CD14-positive monocyte (primary cell): ENCODE measurements at regions not wholly inside any gene's neighbourhood (a gene's known extent, or its start where the extent isn't known, plus 50 kb on each side); places are given as distances from the start of the nearest gene placed in this dataset.

Source experiments
- DNase-seq, 3 donors: peaks; one replicate each; pipeline ENCODE4 v3.0.0-alpha.2; 2011 to 2022
- H2AFZ ChIP-seq: 2 replicates; pipeline ENCODE4 v1.6.0; 2012; ENCODE audit warnings: mild to moderate bottlenecking, low read depth, low read length, inconsistent platforms; ENCODE audit not compliant: insufficient read depth, poor library complexity, severe bottlenecking
- H3K27ac ChIP-seq, 2 donors: 1 replicate in 1 of 2; 2 replicates in 1 of 2; pipeline ENCODE4 v1.5.1; 2012 to 2013; ENCODE audit warnings: low read length in 2 of 2, control low read depth in 1 of 2, inconsistent platforms in 1 of 2, low read depth in 1 of 2, mild to moderate bottlenecking in 1 of 2
- H3K27me3 ChIP-seq, 2 donors: one replicate each; pipeline versions ENCODE4 v1.6.0 to v1.6.1; 2011 to 2013; ENCODE audit warnings: low read length in 2 of 2; ENCODE audit not compliant: control insufficient read depth in 2 of 2, insufficient read depth in 2 of 2
- H3K36me3 ChIP-seq, 2 donors: replicated peaks in 1 of 2; 1 replicate in 1 of 2; 2 replicates in 1 of 2; pipeline versions ENCODE4 v1.5.1 to v1.6.1; 2012 to 2013; ENCODE audit warnings: low read length in 2 of 2, control low read depth in 1 of 2, inconsistent platforms in 1 of 2, mild to moderate bottlenecking in 1 of 2; ENCODE audit not compliant: insufficient read depth in 2 of 2, control insufficient read depth in 1 of 2
- H3K4me1 ChIP-seq, 2 donors: 1 replicate in 1 of 2; 2 replicates in 1 of 2; pipeline versions ENCODE4 v1.5.1 to v1.6.1; 2012 to 2013; ENCODE audit warnings: low read length in 2 of 2, control low read depth in 1 of 2, inconsistent platforms in 1 of 2, mild to moderate bottlenecking in 1 of 2, moderate library complexity in 1 of 2; ENCODE audit not compliant: insufficient read depth in 2 of 2, control insufficient read depth in 1 of 2
- H3K4me2 ChIP-seq: replicated peaks from 2 replicates; pipeline ENCODE3; 2012; ENCODE audit warnings: low read length, moderate library complexity, mild to moderate bottlenecking; ENCODE audit not compliant: poor library complexity, severe bottlenecking; ENCODE audit errors: extremely low read depth
- H3K4me3 ChIP-seq, 3 experiments: fragments of 200-600 bp in 1 of 3; sonication (generic) in 1 of 3; replicated peaks in 1 of 3; 1 replicate in 2 of 3; 2 replicates in 1 of 3; pipeline ENCODE4 v1.5.1; 2011 to 2013; ENCODE audit warnings: low read length in 3 of 3, mild to moderate bottlenecking in 3 of 3, control low read depth in 2 of 3, low read depth in 2 of 3, inconsistent platforms in 1 of 3, moderate library complexity in 1 of 3
- H3K79me2 ChIP-seq: 2 replicates; pipeline ENCODE4 v1.6.0; 2012; ENCODE audit warnings: mild to moderate bottlenecking, control low read depth, inconsistent platforms, low read length, moderate library complexity; ENCODE audit not compliant: insufficient read depth
- H3K9ac ChIP-seq: 2 replicates; pipeline ENCODE4 v1.6.0; 2017; ENCODE audit warnings: low read length, mild to moderate bottlenecking; ENCODE audit not compliant: insufficient read depth, poor library complexity, severe bottlenecking
- H3K9me3 ChIP-seq, 2 donors: replicated peaks in 1 of 2; 1 replicate in 1 of 2; 2 replicates in 1 of 2; pipeline versions ENCODE4 v1.5.1 to v1.6.1; 2012 to 2013; ENCODE audit warnings: low read length in 2 of 2, control low read depth in 1 of 2; ENCODE audit not compliant: control insufficient read depth in 1 of 2, insufficient read depth in 1 of 2
- H4K20me1 ChIP-seq: 2 replicates; pipeline ENCODE4 v1.6.0; 2012; ENCODE audit warnings: mild to moderate bottlenecking, low read length, control low read depth, moderate library complexity; ENCODE audit not compliant: insufficient read depth
- H3K27ac Mint-ChIP-seq, 7 donors: one replicate each; pipeline ENCODE4 v1.8.0; 2020; ENCODE audit warnings: mild to moderate bottlenecking in 7 of 7, mixed read lengths in 7 of 7, moderate library complexity in 6 of 7, inconsistent platforms in 2 of 7
- H3K27me3 Mint-ChIP-seq, 3 donors: one replicate each; pipeline ENCODE4 v1.8.0; 2021 to 2022; ENCODE audit warnings: low read depth in 3 of 3, mild to moderate bottlenecking in 3 of 3, mixed read lengths in 3 of 3, moderate library complexity in 3 of 3, inconsistent platforms in 1 of 3
- H3K36me3 Mint-ChIP-seq, 2 donors: one replicate each; pipeline ENCODE4 v1.8.0; 2020; ENCODE audit warnings: mixed read lengths in 2 of 2, inconsistent platforms in 1 of 2, mild to moderate bottlenecking in 1 of 2
- H3K4me1 Mint-ChIP-seq: one replicate; pipeline ENCODE4 v1.8.0; 2020; ENCODE audit warnings: mild to moderate bottlenecking, mixed read lengths
- H3K4me3 Mint-ChIP-seq, 2 donors: one replicate each; pipeline ENCODE4 v1.8.0; 2020; ENCODE audit warnings: mild to moderate bottlenecking in 2 of 2, mixed read lengths in 2 of 2, moderate library complexity in 1 of 2
- H3K9me3 Mint-ChIP-seq, 7 donors: one replicate each; pipeline ENCODE4 v1.8.0; 2020 to 2022; ENCODE audit warnings: mixed read lengths in 7 of 7, mild to moderate bottlenecking in 6 of 7, moderate library complexity in 6 of 7, inconsistent platforms in 2 of 7
- CTCF ChIP-seq: fragments of 200-600 bp; IDR thresholded peaks from one replicate; pipeline ENCODE4 v1.8.0; 2022; ENCODE audit warnings: antibody characterized with exemption, mild to moderate bottlenecking
- WGBS: methylation state at CpG from one replicate; pipeline ENCODE4 v1.1.5; 2013; ENCODE audit warnings: missing lambda C conversion rate; ENCODE audit not compliant: insufficient coverage; 5-methylcytosine and 5-hydroxymethylcytosine counted together
- intact Hi-C, 2 donors: fragments of 100-400 bp; cut with micrococcal nuclease; formaldehyde crosslinking; loops; one replicate each; pipeline versions ENCODE4 v1.15.0 to v1.15.1; 2023

GRCh38 chr4:148866666-148867065 lies 424.5 kb upstream of the NR3C2 start:
- H3K4me3 Mint-ChIP-seq = no peak overlapping the region

DNA sequence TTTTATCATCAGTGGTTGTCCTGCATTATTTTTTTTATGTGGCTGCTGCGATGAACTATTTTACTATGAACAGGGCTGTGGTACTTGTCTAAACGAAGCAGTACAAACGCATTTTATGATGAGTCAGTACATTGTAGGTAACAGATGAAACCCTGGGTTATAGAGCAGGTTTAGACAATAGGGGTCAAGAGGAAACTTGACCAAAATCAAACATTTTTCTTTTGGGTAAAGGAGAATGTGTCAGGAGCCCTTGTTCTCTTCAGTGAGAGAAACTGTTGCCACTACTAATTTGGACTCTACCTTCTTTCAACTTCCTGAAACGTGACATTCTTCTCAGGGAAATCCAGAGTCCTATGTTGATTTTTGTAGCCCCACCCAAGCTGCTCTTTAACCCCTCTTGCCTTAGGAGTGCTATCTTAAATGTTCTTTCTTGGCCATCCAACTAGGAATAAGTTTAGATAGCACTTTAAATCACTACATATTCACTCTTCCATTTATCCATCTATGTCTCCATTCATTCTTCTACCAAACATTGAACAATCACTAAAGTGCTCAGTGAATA lies 415.8 kb upstream of the NR3C2 start:
- Histone ChIP-seq H3K9ac (no peak overlapping the region), H4K20me1 (no peaks in the 10 kb centered on the region), H3K27me3 (no peaks in the 10 kb centered on the region), H3K36me3 (no peaks in the 10 kb centered on the region), H3K79me2 (no peaks in the 10 kb centered on the region), H3K4me2 (no peak overlapping the region), H3K4me1 (no peaks in the 10 kb centered on the region), H3K9me3 (no peaks in the 10 kb centered on the region), H3K4me3 (no peak overlapping the region), H3K27ac (no peak overlapping the region), H2AFZ (no peak overlapping the region)
- H3K9me3 Mint-ChIP-seq = peaks cover 2 to 10% (median 6%) of the 10 kb centered on the region in 7 donors
- no peak for TF ChIP-seq CTCF
- no peaks in the 10 kb centered on the region for H3K36me3 Mint-ChIP-seq
- DNase-seq = no peak
- intact Hi-C loops = no loop called here
- no peaks in the 10 kb centered on the region for H3K4me1 Mint-ChIP-seq
- 14% methylated on average over 3 of the region's 4 CpGs for WGBS
- H3K27me3 Mint-ChIP-seq = no peaks in the 10 kb centered on the region
- no peak overlapping the region for H3K4me3 Mint-ChIP-seq
- H3K27ac Mint-ChIP-seq = no peak overlapping the region

More at GRCh38 chr4:148866666-148867065, 424.5 kb upstream of the NR3C2 start:
- Histone ChIP-seq H3K4me1 (no peaks in the 10 kb centered on the region), H3K79me2 (no peaks in the 10 kb centered on the region), H3K4me2 (no peak overlapping the region), H3K36me3 (no peaks in the 10 kb centered on the region), H3K27ac (no peak overlapping the region), H4K20me1 (no peaks in the 10 kb centered on the region), H3K4me3 (no peak overlapping the region), H3K9ac (no peak overlapping the region), H2AFZ (no peak overlapping the region), H3K9me3 (peaks cover 0 to 5% of the 10 kb centered on the region in 2 donors), H3K27me3 (no peaks in the 10 kb centered on the region)
- Mint-ChIP-seq H3K27ac (no peak overlapping the region), H3K36me3 (no peaks in the 10 kb centered on the region), H3K4me1 (no peaks in the 10 kb centered on the region), H3K9me3 (peaks cover 3 to 15% (median 9%) of the 10 kb centered on the region in 7 donors), H3K27me3 (no peaks in the 10 kb centered on the region)
- TF ChIP-seq CTCF = no peak
- intact Hi-C loops = no loop called here
- WGBS = 89% methylated on average over 2 of the region's 3 CpGs
- no peak for DNase-seq
